GM18517 (cell line): ENCODE measurements at regions not wholly inside any gene's neighbourhood (a gene's known extent, or its start where the extent isn't known, plus 50 kb on each side); places are given as distances from the start of the nearest gene placed in this dataset.

Experiments used
- ATAC-seq: cut with Tn5 transposase; IDR thresholded peaks from one replicate; pipeline ENCODE4 v1.9.1; 2021; ENCODE audit warnings: mild to moderate bottlenecking, moderate library complexity; ENCODE audit not compliant: unreplicated experiment

GRCh38 chr9:20291201-20291600 lies 331.1 kb downstream of the MLLT3 start:
- ATAC-seq, result no peak

GRCh38 chr9:20290257-20290656 lies 332.0 kb downstream of the MLLT3 start:
- ATAC-seq, result no peak

GRCh38 chr9:20289423-20290010 lies 332.8 kb downstream of the MLLT3 start:
- no peak for ATAC-seq

GRCh38 chr9:20286969-20287368 lies 335.3 kb downstream of the MLLT3 start:
- no peak for ATAC-seq

GRCh38 chr9:20286154-20286700 lies 336.1 kb downstream of the MLLT3 start:
- ATAC-seq, result no peak

GRCh38 chr9:20284601-20285289 lies 337.6 kb downstream of the MLLT3 start:
- no peak for ATAC-seq

GRCh38 chr9:20280330-20280729 lies 342.0 kb downstream of the MLLT3 start:
- ATAC-seq, result no peak

- no peak for ATAC-seq
Observed at GRCh38 chr9:20276762-20277161, 345.5 kb downstream of the MLLT3 start.

- no peak for ATAC-seq
Observed at GRCh38 chr9:20271723-20272122, 350.6 kb downstream of the MLLT3 start.

GRCh38 chr9:20271096-20271495 lies 351.2 kb downstream of the MLLT3 start:
- no peak for ATAC-seq

- no peak for ATAC-seq
Observed at GRCh38 chr9:20270161-20270560, 352.1 kb downstream of the MLLT3 start.

GRCh38 chr9:20269620-20270019 lies 352.7 kb downstream of the MLLT3 start:
- ATAC-seq, result no peak

GRCh38 chr9:20264896-20265295 lies 357.4 kb downstream of the MLLT3 start:
- ATAC-seq, result no peak

- ATAC-seq, result no peak
Observed at GRCh38 chr9:20262611-20263010, 359.7 kb downstream of the MLLT3 start.

- ATAC-seq, result no peak
Observed at GRCh38 chr9:20256284-20256948, 365.9 kb downstream of the MLLT3 start.

- no peak for ATAC-seq
Observed at GRCh38 chr9:20255052-20255451, 367.2 kb downstream of the MLLT3 start.

GRCh38 chr9:20253635-20254034 lies 368.7 kb downstream of the MLLT3 start:
- ATAC-seq, result no peak

- ATAC-seq, result no peak
Observed at GRCh38 chr9:20252778-20253177, 369.5 kb downstream of the MLLT3 start.

GRCh38 chr9:20250791-20251190 lies 371.5 kb downstream of the MLLT3 start:
- ATAC-seq, result no peak

- no peak for ATAC-seq
Observed at GRCh38 chr9:20244271-20244670, 378.0 kb downstream of the MLLT3 start.

GRCh38 chr9:20243841-20244240 lies 378.5 kb downstream of the MLLT3 start:
- ATAC-seq, result no peak
